ENCODE measurements at regions not wholly inside any gene's neighbourhood (a gene's known extent, or its start where the extent isn't known, plus 50 kb on each side); places are given as distances from the start of the nearest gene placed in this dataset.
A peak's percentile ranks its signal among the peaks of the same experiment; 100 is the strongest.

- in situ Hi-C loops (cut with MboI; ENCODE audit: low sequenced_read_pairs): no loop called here
- Histone ChIP-seq H2AK9ac (replicated peaks; ENCODE audit: low read depth, low read length, poor library complexity) (no peak overlapping the region), H2BK5ac (ENCODE audit: low read depth, low read length, poor library complexity, severe bottlenecking) (no peak overlapping the region), H4K20me1 (ENCODE audit: insufficient read depth, low read length) (no peaks in the 10 kb centered on the region), H3K27ac (ENCODE audit: insufficient read depth, low read length) (no peak overlapping the region), H3K9me1 (ENCODE audit: insufficient read depth, low read length) (no peaks in the 10 kb centered on the region), H2BK120ac (ENCODE audit: low read depth, low read length) (no peak overlapping the region), H4K8ac (ENCODE audit: low read depth in 2 of 2, low read length in 2 of 2) (no peak overlapping the region), H3K79me1 (ENCODE audit: low read depth in 1 of 2, low read length in 2 of 2) (no peaks in the 10 kb centered on the region), H3K14ac (replicated peaks; ENCODE audit: low read depth, low read length) (no peak overlapping the region), H3K9me3 (ENCODE audit: control insufficient read depth, insufficient read depth, low read length) (peaks cover 19% of the 10 kb centered on the region), H4K5ac (ENCODE audit: low read depth, low read length) (no peak overlapping the region), H3K4me3 (ENCODE audit: insufficient read depth, low read depth, low read length) (no peak overlapping the region), H3K4me1 (ENCODE audit: control insufficient read depth, insufficient read depth, low read length) (no peaks in the 10 kb centered on the region), H2BK20ac (ENCODE audit: low read depth, low read length) (no peak overlapping the region), H2AFZ (replicated peaks; ENCODE audit: low read length, poor library complexity) (no peak overlapping the region), H3K4me2 (ENCODE audit: low read depth, low read length) (no peak overlapping the region), H3K9ac (ENCODE audit: low read depth, low read length) (no peak overlapping the region), H3K56ac (ENCODE audit: extremely low read depth, insufficient read depth, low read length) (no peak overlapping the region), H3K23ac (ENCODE audit: low read depth, low read length) (no peak overlapping the region), H3K4ac (ENCODE audit: low read depth, low read length) (no peak overlapping the region), H4K91ac (ENCODE audit: insufficient read depth, low read depth, low read length) (no peak overlapping the region), H3K18ac (ENCODE audit: low read depth, low read length) (no peak overlapping the region), H3K36me3 (ENCODE audit: control insufficient read depth, insufficient read depth, low read length) (no peaks in the 10 kb centered on the region), H2BK15ac (ENCODE audit: low read depth, low read length) (no peak overlapping the region), H3K27me3 (ENCODE audit: control insufficient read depth, insufficient read depth, low read length) (no peaks in the 10 kb centered on the region), H2AK5ac (ENCODE audit: low read depth, low read length) (no peak overlapping the region)
- CTCF ChIA-PET: no interaction called here
- WGBS, 2 experiments (ENCODE audit: extremely low coverage in 2 of 2, insufficient read length in 1 of 2): no CpG with 5 or more reads among the region's 1 CpG
- TF ChIP-seq BHLHE40 (IDR thresholded peaks at IDR 0.05; ENCODE audit: low read depth, low read length) (no peak), RCOR1 (IDR thresholded peaks at IDR 0.05; ENCODE audit: insufficient replicate concordance, low read length) (no peak), NFE2L2 (IDR thresholded peaks at IDR 0.05; ENCODE audit: low read depth, low read length) (peak; percentile 58; the same call in 1 of the 2 replicates)
- ATAC-seq (ENCODE audit: low read depth) (no peak), DNase-seq (no peak)
- intact Hi-C loops (cut with micrococcal nuclease): no loop called here
- dilution Hi-C loops (cut with HindIII; ENCODE audit: low sequenced_read_pairs, unreplicated experiment): no loop called here
- no TSS peak for BruUV-seq (replicated peaks)
- POLR2A ChIA-PET (ENCODE audit: unreplicated experiment): no interaction called here
Measured at GRCh38 chr10:111392910-111393309, 316.1 kb downstream of the ADRA2A start.
